Natural killer cell treated with Interleukin-12 subunit alpha and Interleukin-12 subunit beta and Interleukin-15 and Interleukin-18, amount 100 ng/mL, for 72 hours (primary cell): ENCODE measurements at regions not wholly inside any gene's neighbourhood (a gene's known extent, or its start where the extent isn't known, plus 50 kb on each side); places are given as distances from the start of the nearest gene placed in this dataset.

Source experiments
- ATAC-seq, 2 donors: fragments of 150-1000 bp; cut with Tn5 transposase in 1 of 2; sonication (Bioruptor Pico), chemical (Tn5 transposase) in 1 of 2; 2 replicates each; pipeline ENCODE4 v1.10.0; 2021
- DNase-seq: peaks from one replicate; pipeline ENCODE4 v3.0.0; 2022; ENCODE audit warnings: low spot score
- H3K27ac Mint-ChIP-seq, 2 donors: 1 replicate in 1 of 2; 2 replicates in 1 of 2; pipeline ENCODE4 v1.8.0; 2022; ENCODE audit warnings: mixed read lengths in 2 of 2, mild to moderate bottlenecking in 1 of 2, moderate library complexity in 1 of 2
- H3K27me3 Mint-ChIP-seq, 2 donors: 1 replicate in 1 of 2; 2 replicates in 1 of 2; pipeline ENCODE4 v1.8.0; 2022; ENCODE audit warnings: mixed read lengths in 2 of 2
- H3K36me3 Mint-ChIP-seq: one replicate; pipeline ENCODE4 v1.8.0; 2022; ENCODE audit warnings: mixed read lengths
- H3K4me1 Mint-ChIP-seq, 2 donors: 1 replicate in 1 of 2; 2 replicates in 1 of 2; pipeline ENCODE4 v1.8.0; 2022; ENCODE audit warnings: low read depth in 2 of 2, mixed read lengths in 2 of 2, mild to moderate bottlenecking in 1 of 2
- H3K4me3 Mint-ChIP-seq: one replicate; pipeline ENCODE4 v1.8.0; 2022; ENCODE audit warnings: mixed read lengths
- H3K9me3 Mint-ChIP-seq: 2 replicates; pipeline ENCODE4 v1.8.0; 2022; ENCODE audit warnings: mixed read lengths

DNA sequence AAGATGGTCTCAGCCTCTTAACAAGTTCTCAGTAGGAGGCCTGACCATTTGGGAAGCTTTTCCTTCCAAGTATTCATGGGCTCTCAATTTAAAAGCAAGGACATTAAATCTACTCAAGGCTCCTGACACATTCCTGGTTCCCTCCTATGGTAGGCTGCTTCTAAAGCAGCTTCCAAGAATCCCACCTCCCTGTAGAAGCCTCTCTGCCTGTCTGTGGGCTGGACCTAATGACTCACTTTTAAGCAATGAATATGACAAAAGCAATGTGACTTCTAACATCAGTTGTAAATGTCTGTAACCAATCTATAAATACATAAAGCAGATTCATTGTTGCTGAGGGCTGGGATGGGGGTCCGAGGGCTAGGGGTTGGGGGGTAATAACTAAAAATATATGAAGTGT, 99.5 kb upstream of the FAM9B start:
- H3K4me3 Mint-ChIP-seq, result no peak overlapping the region

GRCh38 chrX:9134366-9134765, 100.4 kb upstream of the FAM9B start:
- H3K27ac Mint-ChIP-seq, result no peak overlapping the region
- no peak overlapping the region for H3K4me3 Mint-ChIP-seq
- peaks cover 0 to 3% of the 10 kb centered on the region in 2 donors for H3K27me3 Mint-ChIP-seq
- DNase-seq (no peak), ATAC-seq (no peak)
- H3K4me1 Mint-ChIP-seq, result no peaks in the 10 kb centered on the region
- H3K36me3 Mint-ChIP-seq, result no peaks in the 10 kb centered on the region
- H3K9me3 Mint-ChIP-seq, result no peaks in the 10 kb centered on the region

More for the DNA sequence above, 99.5 kb upstream of the FAM9B start:
- peaks cover 0 to 3% of the 10 kb centered on the region in 2 donors for H3K27me3 Mint-ChIP-seq
- H3K27ac Mint-ChIP-seq, result no peak overlapping the region
- H3K36me3 Mint-ChIP-seq, result no peaks in the 10 kb centered on the region
- no peak for ATAC-seq
- H3K9me3 Mint-ChIP-seq, result no peaks in the 10 kb centered on the region
- no peak for DNase-seq
- H3K4me1 Mint-ChIP-seq, result no peaks in the 10 kb centered on the region

GRCh38 chrX:9135901-9136510, 102.1 kb upstream of the FAM9B start:
- H3K36me3 Mint-ChIP-seq, result no peaks in the 10 kb centered on the region
- no peak for DNase-seq

GRCh38 chrX:9137152-9137551, 103.2 kb upstream of the FAM9B start:
- Mint-ChIP-seq H3K9me3 (no peaks in the 10 kb centered on the region), H3K27ac (no peak overlapping the region), H3K27me3 (peaks cover 0 to 3% of the 10 kb centered on the region in 2 donors), H3K4me1 (no peaks in the 10 kb centered on the region), H3K36me3 (no peaks in the 10 kb centered on the region), H3K4me3 (no peak overlapping the region)
- no peak for ATAC-seq
- no peak for DNase-seq

More at GRCh38 chrX:9135901-9136510, 102.1 kb upstream of the FAM9B start:
- no peak for ATAC-seq
- no peaks in the 10 kb centered on the region for H3K9me3 Mint-ChIP-seq
- H3K4me1 Mint-ChIP-seq, result no peaks in the 10 kb centered on the region
- no peak overlapping the region for H3K27ac Mint-ChIP-seq
- H3K4me3 Mint-ChIP-seq, result no peak overlapping the region
- H3K27me3 Mint-ChIP-seq, result peaks cover 0 to 3% of the 10 kb centered on the region in 2 donors

DNA sequence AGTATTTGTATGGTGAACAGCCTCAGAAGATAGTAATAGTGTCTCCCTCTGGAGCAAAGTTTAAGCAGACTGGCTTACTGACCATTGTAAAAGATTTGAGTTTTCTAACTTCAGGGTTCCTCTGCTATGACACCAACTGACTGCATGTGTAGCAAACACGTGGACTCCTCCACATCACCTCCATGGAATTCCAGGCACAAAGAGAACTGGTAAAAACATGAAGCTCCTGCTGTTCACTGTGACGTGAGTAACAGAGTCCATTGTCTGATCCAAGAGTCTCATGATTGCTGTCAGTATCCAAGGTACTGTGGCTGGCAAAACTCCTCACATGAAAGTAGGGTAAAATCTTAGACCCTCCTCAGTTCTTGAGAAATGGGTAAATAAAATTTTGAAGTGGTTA, 107.6 kb upstream of the FAM9B start:
- H3K27ac Mint-ChIP-seq, result no peak overlapping the region
- H3K4me3 Mint-ChIP-seq, result no peak overlapping the region
- no peaks in the 10 kb centered on the region for H3K9me3 Mint-ChIP-seq
- H3K36me3 Mint-ChIP-seq, result no peaks in the 10 kb centered on the region
- ATAC-seq, result no peak
- H3K27me3 Mint-ChIP-seq, result peaks cover 0 to 19% of the 10 kb centered on the region in 2 donors
- no peaks in the 10 kb centered on the region for H3K4me1 Mint-ChIP-seq
- DNase-seq, result no peak

GRCh38 chrX:9144701-9145241, 110.8 kb upstream of the FAM9B start:
- DNase-seq (no peak), ATAC-seq (no peak)
- no peaks in the 10 kb centered on the region for H3K36me3 Mint-ChIP-seq
- peaks cover 0 to 15% of the 10 kb centered on the region in 2 donors for H3K27me3 Mint-ChIP-seq
- no peaks in the 10 kb centered on the region for H3K4me1 Mint-ChIP-seq
- no peak overlapping the region for H3K4me3 Mint-ChIP-seq
- no peaks in the 10 kb centered on the region for H3K9me3 Mint-ChIP-seq
- H3K27ac Mint-ChIP-seq, result no peak overlapping the region

DNA sequence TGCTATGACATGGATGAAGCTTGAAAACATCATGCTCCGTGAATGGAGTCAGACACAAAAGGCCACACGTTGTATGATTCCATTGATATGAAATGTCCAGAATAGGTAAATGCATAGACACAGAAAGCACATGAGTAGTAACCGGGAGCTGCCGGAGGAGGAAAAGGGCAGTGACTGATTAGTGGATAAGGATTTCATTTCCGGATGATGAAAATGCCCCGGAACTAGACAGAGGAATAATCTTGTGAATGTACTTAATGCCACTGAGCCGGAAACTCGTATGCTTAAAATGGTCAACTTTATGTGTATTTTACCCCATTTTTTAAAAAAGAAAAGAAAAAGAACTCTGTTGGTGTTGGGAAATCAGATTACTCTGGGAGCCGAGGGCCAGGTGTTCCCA, 112.7 kb upstream of the FAM9B start:
- Mint-ChIP-seq H3K36me3 (no peaks in the 10 kb centered on the region), H3K27ac (no peak overlapping the region), H3K27me3 (peaks cover 0 to 15% of the 10 kb centered on the region in 2 donors), H3K4me3 (no peak overlapping the region), H3K4me1 (no peaks in the 10 kb centered on the region), H3K9me3 (no peaks in the 10 kb centered on the region)
- no peak for ATAC-seq
- DNase-seq, result no peak

- no peak overlapping the region for H3K27ac Mint-ChIP-seq
- peaks cover 0 to 15% of the 10 kb centered on the region in 2 donors for H3K27me3 Mint-ChIP-seq
- H3K9me3 Mint-ChIP-seq, result no peaks in the 10 kb centered on the region
- no peak for ATAC-seq
- no peak for DNase-seq
- no peaks in the 10 kb centered on the region for H3K4me1 Mint-ChIP-seq
- no peak overlapping the region for H3K4me3 Mint-ChIP-seq
- no peaks in the 10 kb centered on the region for H3K36me3 Mint-ChIP-seq
Observed at GRCh38 chrX:9147086-9147485, 113.2 kb upstream of the FAM9B start.

DNA sequence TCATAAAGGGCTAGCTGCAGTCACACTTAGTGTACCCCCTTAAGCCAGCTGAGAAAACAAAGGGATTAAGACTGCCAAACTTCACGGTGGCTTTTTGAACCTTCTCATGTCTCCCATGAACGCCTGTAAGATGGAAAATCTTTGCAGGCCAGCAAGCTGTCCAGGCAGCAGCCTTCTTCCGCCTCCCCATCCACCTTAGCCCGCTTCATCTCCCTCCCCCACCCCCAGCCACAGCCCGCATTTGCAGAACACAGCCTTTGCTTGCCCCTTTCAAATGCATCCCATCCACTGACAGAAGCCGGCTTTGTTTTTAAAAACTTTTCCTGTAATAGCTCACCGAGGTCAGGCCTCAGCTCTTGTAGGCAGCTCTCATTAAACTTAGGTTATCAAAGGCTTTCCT, 113.8 kb upstream of the FAM9B start:
- H3K4me1 Mint-ChIP-seq, result no peaks in the 10 kb centered on the region
- no peak overlapping the region for H3K27ac Mint-ChIP-seq
- H3K27me3 Mint-ChIP-seq, result peaks cover 0 to 15% of the 10 kb centered on the region in 2 donors
- ATAC-seq, result no peak
- no peaks in the 10 kb centered on the region for H3K36me3 Mint-ChIP-seq
- no peak for DNase-seq
- no peak overlapping the region for H3K4me3 Mint-ChIP-seq
- no peaks in the 10 kb centered on the region for H3K9me3 Mint-ChIP-seq

GRCh38 chrX:9148615-9149399, 114.9 kb upstream of the FAM9B start:
- peaks cover 4% of the 10 kb centered on the region for H3K9me3 Mint-ChIP-seq
- no peaks in the 10 kb centered on the region for H3K36me3 Mint-ChIP-seq
- DNase-seq (no peak), ATAC-seq (no peak)
- peaks cover 5 to 6% of the 10 kb centered on the region in 2 donors for H3K4me1 Mint-ChIP-seq
- H3K27ac Mint-ChIP-seq, result no peak overlapping the region
- H3K27me3 Mint-ChIP-seq, result peaks cover 0 to 15% of the 10 kb centered on the region in 2 donors
- no peak overlapping the region for H3K4me3 Mint-ChIP-seq

- Mint-ChIP-seq H3K27ac (no peak overlapping the region), H3K27me3 (peaks cover 0 to 8% of the 10 kb centered on the region in 2 donors), H3K4me1 (peaks cover 5 to 6% of the 10 kb centered on the region in 2 donors), H3K36me3 (no peaks in the 10 kb centered on the region), H3K4me3 (no peak overlapping the region), H3K9me3 (peaks cover 4% of the 10 kb centered on the region)
- ATAC-seq (no peak), DNase-seq (no peak)
Observed at GRCh38 chrX:9149501-9150245, 115.7 kb upstream of the FAM9B start.

DNA sequence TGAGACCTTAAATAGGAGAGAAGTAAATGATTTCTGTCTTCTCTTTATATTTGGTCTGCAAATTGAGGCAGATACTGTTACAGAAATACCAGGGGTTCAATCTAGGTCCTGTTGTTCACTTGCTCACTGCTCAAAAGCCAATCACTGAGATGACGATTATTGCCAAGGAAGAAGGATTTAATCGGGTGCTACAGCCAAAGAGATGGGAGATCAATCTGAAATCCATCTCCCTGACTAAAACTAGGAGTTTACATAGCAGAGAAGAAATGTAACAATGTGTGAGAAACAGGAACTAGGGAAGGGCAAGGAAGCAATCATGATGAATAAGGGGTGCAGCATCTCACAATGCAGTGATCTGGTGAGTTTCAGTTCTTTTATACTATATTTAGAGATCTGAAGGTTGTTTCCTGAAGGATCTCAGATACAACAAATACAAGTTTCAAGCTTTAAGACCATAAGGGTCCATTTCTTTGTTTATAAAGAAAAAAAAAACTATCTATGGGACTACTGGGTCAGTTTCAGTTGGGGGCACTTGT, 117.9 kb upstream of the FAM9B start:
- ATAC-seq, result no peak
- H3K36me3 Mint-ChIP-seq, result peaks cover 5% of the 10 kb centered on the region
- peaks cover 4% of the 10 kb centered on the region for H3K9me3 Mint-ChIP-seq
- peaks cover 5 to 6% of the 10 kb centered on the region in 2 donors for H3K4me1 Mint-ChIP-seq
- DNase-seq, result no peak
- H3K27ac Mint-ChIP-seq, result no peak overlapping the region
- H3K4me3 Mint-ChIP-seq, result no peak overlapping the region
- H3K27me3 Mint-ChIP-seq, result peaks cover 0 to 4% of the 10 kb centered on the region in 2 donors

- Mint-ChIP-seq H3K27me3 (peaks cover 0 to 4% of the 10 kb centered on the region in 2 donors), H3K36me3 (peaks cover 5% of the 10 kb centered on the region), H3K4me1 (peaks cover 5 to 6% of the 10 kb centered on the region in 2 donors), H3K9me3 (peaks cover 4% of the 10 kb centered on the region), H3K27ac (peak overlapping the region in 1 of 2 donors; percentile 47), H3K4me3 (no peak overlapping the region)
- ATAC-seq (no peak), DNase-seq (no peak)
Observed at GRCh38 chrX:9153300-9153699, 119.4 kb upstream of the FAM9B start.
